A172 (cell line): ENCODE measurements at regions not wholly inside any gene's neighbourhood (a gene's known extent, or its start where the extent isn't known, plus 50 kb on each side); places are given as distances from the start of the nearest gene placed in this dataset.
"Not testable (repeated sequence)": the region's sequence is repeated elsewhere in the genome, so short reads cannot be mapped to it uniquely, and the experiment has no call there.

Experiments
- DNase-seq: peaks from one replicate; pipeline ENCODE4 v3.0.0-alpha.2; 2015; ENCODE audit warnings: low spot score

DNA sequence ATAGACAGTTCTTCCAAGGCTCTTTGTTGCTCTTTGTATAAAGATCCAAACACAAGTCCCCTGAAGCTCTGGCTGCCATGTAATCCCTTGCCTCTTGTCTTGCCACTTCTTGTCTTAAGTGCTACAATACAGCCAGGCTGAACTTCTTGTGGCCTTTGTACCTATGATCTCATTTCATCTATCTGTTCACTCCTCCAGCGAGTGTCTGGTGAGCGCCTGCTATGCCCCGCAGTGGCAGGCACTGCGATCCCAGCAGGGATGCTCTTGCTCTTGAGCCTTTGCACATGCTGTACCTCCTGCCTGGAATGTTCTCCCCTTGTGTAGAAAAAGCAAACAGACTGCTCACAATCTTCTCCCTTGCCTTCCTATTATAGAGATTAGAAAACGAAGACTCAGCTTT, 81.9 kb upstream of the ADPGK start:
- DNase-seq: no peak

DNA sequence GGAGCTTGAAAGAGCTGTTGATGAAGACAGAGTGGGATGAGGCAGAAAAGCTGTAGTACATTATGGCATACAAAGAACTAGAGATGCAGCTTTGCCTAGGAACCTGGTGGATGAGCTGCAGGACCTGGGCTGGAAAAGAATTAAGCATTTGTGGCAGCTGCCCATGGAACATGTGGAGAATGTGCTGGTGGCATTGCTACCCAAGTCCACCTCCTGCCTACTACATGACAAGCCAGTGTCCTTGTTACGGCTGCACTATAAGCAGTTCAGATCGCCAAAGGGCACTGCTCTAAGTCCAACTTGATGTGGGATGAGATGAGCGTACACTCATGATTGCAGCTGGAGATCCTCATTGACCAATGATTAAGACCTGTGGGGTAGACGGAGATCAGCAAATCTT, 81.1 kb upstream of the ADPGK start:
- no peak for DNase-seq

DNA sequence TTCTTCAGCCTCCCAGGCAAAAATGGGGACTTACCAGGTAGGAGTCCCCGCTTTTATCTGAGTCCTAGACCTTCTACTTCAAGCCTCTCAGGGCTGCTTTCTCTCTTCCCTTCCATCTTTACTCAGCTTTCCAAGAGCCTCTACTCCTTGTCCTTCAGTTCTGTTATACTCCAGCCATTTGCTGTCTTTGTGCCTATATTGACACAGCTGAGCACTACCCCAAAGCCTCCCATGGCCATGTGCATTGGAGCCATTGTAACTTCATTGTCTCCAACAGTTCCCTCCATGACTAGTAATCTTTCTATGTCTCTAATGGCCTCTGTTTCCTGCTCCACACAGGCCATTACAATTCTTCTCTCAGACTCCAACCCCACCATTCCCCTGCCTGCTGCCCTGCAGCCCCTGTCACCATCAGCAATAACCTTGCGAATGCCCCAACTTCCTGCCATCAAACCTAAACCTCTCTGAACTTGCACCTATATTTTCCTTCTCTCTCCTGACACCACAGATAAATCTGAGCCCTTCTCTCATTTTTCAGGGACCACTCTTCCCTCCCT, 77.9 kb upstream of the ADPGK start:
- DNase-seq: no peak

DNA sequence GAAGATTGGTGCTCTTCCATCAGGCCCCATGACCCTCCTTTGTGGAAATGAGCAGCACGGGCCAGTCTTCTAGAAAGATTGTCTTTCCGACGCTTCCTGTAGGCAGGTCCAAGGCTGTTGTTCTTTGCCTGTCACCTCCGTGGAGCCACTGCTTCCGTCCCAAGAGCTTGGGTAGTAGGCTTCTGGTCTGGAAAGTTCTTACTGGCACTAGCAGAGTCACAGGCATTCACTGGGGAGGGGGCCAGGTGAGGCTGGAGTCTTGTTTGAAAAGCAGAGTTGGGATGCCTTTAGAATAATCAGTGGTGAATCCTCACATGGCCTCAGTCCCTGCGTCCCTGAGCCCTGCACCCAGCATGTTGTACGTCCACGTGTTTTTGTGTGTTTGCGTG, 76.2 kb upstream of the ADPGK start:
- no peak for DNase-seq

DNA sequence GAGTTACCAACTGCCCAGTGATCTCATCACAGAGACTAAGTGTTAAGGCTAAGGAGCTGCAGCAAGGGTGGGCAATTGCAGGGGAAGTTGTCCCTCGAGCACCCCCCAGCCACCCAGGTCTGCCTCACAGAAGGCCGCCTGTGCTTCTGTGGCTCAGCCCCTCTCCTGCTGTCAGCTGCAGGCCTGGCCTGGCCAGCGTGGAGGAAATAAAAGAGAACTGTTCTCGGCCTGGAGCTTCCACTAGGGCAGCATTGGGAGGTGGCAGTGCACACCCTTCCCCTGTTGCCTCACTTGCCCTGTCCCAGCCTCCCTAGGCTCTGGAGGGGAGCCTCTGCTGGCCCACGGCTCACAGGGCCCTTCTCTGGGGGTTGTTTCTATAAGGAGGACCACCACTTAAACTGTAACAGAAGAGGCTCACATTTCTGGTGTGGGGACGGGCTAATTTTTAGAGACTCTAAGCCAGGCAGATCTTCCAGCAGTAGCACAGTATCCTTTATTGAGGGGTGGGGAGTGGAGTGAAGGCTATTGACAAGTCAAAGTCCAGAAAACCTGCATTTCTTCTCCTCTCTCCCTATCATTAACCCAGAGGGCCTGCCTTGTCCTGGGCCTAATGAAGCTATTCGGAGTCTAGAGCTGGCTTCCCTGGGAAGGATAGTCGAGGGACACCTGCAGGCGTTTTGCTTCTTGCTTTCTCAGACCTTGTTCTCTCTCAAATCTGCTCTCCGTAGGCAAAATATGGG, 75.6 kb upstream of the ADPGK start:
- no peak for DNase-seq

DNA sequence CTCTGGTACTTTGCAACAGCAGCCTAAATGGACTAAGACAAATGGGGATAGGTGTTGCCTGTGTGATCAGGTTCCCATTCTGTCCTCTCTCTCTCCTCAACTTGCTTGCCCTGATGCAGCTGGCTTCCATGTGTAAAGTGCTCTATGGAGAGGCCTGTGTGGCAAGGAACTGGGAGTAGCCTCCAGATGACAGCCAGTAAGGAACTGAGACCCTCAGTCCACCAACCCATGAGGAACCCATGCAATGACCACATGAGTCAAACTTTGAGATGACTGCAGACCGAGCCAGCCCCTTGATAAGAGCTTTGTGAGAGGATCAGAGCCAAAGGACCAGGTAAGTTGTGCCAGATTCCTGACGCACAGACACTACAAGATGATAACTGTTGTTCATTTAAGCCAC, 74.6 kb upstream of the ADPGK start:
- DNase-seq: no peak

DNA sequence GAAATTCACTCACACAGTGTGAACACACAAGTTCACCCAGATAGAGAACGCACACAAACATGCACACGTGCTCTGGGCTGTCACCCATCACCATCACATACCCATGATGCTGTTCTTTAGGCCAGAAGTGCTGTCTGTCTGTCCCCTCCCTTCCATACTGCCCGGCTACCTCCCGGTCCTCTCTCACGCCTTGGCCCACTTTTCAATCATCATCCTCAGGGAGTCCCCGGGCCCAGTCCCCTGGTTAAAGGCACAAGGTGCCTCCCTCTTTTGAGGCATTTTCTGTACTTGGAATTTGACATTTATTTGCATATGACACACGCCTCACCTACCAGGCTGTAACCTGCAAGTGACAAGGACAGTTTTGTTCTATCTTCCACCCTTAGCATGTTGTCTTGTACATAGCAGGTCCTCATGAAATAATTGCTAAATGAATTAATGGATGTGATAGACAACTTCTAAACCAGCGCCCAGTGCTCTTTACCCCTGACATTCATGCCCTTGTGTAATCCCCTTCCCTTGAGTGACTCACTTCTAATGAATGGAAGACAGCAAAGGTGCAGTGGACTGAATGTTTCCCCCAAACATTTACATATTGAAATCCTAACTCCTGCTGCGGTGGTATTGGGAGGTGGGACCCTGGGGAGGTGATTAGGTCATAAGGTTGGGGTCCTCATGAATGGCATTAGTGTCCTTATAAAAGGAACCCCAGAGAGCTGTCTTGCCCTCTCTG, 73.9 kb upstream of the ADPGK start:
- DNase-seq: no peak

DNA sequence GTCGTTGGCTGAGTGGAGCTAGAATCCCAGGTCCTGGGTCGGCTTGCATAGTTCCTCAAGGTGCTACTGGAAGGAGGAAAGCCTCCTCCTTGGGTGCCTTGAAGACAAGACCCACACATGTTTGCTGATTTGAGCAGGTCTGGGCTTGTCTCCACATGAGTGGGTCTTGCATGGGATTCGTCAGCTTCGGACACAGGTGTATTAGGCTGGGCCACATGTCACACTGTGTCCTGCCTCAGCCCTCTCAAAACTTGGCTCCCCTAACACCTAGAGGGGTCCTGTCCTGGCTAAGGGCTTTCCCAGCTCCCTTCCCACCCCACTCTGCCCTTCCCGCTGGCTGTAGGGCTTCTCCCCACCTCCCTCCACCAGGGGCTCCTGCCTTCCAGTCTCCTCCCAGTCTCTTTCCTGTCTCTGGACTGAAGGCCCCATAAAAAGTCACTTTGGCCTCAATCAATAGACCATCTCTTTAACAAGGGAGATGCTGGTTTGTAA, 73.0 kb upstream of the ADPGK start:
- no peak for DNase-seq

DNA sequence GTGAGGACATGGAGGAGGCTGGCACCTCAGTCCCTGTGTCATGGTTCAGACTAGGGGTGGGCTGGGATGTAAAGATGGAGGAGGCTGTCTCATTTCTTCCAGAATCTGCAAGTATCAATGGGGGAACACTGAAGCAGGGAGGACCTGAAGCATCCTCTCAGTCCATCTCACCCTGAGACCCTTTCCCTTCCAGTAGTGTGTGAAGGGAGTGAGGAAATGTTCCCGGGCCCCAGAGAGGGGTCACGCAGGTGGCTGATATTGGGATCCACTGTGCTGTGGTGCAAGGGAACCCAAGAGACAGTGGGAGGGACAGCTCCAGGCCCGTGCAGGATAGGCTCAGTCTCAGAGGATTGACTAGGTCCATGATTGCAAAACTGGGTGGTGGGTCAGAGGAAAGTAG, 72.2 kb upstream of the ADPGK start:
- DNase-seq: no peak

DNA sequence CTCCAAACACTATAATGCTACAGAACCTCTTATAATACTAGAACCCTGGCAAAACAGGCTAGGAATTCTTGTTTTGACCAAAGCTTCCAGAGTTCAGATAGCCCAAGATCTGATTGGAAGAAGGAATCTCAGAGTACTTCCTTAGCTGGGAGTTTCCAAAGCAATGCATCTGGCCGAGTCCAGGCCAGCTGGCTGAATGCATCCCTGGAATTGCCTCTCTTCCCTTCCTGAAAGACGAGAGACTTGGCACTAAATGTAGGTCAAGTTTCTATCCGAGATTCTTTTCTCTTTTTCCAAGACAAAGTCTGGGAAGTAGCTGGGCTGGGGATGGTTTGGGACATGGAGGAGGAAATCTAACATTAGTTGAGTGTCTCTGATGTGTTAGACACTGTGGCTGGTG, 68.7 kb upstream of the ADPGK start:
- no peak for DNase-seq

DNA sequence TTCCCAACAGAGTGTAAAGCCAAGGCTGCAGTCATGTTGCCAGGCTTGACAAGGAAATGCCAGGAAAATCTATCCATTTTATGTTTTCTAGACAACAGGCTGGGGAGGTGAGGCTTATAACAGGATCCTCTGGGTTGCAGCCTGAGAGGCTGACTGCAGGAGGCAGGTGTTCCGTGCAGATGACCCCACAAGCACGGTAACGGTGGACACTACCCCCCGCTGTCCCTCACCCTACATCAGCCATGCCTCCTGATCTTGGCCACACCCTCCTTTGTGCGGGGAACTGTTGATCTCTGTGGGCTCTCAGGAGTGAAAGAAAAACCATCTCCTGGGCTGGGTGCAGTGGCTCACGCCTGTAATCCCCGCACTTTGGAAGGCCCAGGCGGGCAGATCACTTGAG, 68.0 kb upstream of the ADPGK start:
- DNase-seq: no peak

DNA sequence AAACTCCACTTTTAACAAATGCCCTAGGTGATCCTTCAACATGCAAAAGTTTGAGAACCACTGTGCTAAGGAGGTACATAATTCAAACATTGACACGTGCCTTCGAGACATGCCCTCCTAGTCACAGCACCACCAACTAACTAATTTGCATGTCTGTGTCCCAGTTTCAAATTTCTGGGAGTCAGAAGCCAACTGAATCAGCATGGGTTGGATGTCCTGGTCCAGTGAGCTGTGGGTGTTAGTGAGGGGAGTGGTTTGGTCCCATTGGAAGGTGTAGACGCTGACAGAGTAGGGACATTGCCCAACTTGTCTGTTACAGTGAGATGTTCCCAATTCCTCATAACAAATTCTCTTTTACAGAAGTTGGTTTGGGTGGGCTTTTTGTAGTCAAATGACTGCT, 67.3 kb upstream of the ADPGK start:
- no peak for DNase-seq

DNA sequence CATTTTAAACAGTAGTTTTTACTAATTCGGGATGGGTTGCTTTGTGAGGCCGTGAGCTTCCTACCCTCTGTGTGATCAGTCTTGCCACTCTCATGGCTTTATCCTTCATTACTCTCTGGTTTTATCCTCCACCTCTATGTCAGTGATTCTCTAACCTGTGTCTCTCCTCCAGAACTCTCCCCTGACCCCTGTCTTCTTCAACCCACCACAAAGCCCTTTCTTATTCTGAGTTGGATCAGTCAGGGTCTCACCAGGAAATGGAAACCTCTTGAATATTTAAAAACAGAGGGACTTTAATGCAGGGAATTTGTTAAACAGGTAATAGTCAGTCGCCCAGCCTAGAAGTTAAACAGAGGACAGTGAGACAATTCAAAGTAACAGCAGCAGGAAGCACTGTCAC, 64.2 kb upstream of the ADPGK start:
- DNase-seq: no peak

DNA sequence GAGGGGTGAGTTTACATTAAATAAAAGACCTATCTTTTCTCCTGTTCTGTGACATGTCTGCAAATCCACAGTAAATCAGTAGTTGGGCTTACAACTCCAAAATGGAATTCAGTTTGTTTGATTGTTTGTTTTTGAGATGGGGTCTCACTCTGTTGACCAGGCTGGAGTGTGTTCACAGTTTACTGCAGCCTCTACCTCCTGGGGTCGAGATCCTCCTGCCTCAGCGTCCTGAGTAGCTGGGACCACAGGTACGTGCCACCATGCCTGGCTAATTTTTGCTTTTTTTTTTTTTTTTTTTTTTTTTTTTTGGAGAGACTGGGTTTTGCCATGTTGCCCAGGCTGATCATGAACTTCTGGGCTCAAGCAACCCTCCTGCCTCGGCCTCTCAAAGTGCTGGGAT, 63.5 kb upstream of the ADPGK start:
- DNase-seq: no peak

DNA sequence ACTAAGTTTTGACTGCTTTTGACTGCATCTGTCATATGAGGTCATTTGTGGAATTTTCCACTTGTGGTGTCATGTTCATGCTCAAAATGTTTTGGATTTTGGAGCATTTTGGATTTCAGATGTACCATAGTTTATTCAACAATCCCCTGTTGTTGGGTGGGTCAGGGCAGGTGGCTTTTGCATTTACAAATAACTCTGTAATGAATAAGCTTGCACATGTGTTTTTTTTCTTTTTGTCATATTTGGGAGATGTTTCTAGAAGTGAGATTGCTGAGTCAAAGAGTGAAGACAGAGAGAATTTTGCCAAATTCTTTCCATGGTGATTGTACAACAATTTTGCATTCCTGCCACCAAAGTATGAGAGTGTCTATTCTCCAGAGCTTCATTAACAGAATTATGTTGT, 62.4 kb upstream of the ADPGK start:
- no peak for DNase-seq

DNA sequence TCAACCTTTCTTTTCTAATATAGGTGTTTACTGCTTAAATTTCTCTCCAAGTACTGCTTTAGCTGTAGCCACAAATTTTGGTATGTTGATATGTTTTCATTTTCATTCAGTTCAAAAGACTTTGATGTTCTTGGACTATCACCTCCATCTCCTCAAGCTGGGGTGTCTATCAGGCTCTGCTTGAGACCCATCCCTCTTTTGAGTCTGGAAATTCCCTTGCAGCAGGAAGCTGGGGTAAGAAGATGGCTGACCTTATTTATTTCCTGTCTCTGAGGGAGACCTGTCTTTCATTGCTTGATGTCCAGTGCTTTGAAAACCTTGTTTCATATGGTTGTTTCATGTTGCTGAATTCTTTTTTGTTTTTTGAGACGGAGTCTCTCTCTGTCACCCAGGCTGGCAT, 60.5 kb upstream of the ADPGK start:
- DNase-seq: no peak

DNA sequence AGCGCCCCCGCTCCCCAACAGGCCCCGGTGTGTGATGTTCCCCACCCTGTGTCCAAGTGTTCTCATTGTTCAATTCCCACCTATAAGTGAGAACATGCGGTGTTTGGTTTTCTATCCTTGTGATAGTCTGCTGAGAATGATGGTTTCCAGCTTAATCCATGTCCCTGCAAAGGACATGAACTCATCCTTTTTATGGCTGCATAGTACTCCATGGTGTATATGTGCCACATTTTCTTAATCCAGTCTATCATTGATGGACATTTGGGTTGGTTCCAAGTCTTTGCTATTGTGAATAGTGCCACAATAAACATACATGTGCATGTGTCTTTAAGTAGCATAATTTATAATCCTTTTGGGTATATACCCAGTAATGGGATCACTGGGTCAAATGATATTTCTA, 59.8 kb upstream of the ADPGK start:
- not testable (repeated sequence) for DNase-seq

DNA sequence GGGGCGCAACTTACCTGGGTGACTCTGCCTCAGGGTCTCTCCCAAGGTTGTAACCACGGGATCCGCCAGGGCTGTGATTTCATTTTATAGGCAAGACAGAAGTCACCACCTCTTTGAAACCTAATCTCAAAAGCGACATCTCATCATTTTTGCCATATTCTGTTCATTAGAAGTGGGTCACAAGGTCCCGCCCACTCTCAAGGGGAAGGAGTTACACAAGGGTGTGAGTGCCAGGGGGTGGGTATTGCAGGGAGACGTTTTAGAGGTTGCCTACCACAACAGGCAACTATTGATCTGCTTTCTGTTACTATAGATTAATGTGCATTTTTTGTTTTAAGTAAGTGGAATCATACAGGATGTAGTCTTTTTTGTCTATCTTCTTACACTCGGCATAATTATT, 56.6 kb upstream of the ADPGK start:
- no peak for DNase-seq

DNA sequence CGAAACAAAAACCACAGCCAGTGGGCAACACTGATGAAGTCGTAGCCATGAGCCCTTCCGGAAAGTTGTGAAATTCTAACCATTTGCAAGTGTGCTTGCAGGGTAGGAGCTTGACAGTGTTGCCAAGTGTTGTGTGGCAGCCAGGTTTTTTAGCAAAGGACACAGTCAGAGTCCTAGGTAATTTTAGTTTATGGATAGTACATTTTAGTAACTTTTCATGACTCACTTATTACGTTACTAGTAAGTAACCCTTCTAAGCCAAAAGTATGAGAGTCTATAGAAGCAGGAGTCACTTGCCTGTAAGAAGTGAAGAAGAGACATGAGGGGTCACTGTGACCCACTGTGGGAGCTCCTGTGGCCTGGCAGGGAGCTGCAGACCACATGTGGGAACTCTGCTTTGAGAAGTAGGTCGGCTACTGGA, 54.8 kb upstream of the ADPGK start:
- no peak for DNase-seq

DNA sequence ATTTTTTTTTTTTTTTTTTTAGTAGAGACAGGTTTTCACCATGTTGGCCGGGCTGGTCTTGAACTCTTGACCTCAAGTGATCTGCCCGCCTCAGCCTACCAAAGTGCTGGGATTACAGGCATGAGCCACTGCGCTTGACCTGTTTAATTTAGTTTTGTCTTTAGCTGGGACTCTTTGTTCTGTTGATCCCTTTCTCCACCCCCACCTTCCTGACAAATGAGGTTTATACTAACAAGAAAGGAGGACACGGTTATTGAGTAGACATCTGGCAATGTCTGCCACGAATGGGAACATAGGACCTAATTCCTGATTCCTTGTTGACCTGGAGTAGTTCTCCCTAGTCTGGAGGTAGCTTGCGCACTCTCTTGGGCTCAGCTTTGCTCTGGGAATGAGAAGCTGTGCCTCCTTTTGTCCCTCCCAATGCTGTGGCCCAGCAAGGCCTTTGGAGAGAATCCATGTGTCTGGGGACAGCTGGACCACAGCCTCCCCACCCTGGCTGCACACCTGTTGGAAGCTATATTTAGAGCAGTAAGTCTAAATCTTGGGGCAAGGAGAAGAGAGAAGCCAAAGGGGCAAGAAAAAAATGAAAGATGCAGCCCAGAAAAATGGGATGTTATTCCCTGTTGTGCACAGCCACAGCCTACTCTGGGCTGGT, 53.2 kb upstream of the ADPGK start:
- no peak for DNase-seq

DNA sequence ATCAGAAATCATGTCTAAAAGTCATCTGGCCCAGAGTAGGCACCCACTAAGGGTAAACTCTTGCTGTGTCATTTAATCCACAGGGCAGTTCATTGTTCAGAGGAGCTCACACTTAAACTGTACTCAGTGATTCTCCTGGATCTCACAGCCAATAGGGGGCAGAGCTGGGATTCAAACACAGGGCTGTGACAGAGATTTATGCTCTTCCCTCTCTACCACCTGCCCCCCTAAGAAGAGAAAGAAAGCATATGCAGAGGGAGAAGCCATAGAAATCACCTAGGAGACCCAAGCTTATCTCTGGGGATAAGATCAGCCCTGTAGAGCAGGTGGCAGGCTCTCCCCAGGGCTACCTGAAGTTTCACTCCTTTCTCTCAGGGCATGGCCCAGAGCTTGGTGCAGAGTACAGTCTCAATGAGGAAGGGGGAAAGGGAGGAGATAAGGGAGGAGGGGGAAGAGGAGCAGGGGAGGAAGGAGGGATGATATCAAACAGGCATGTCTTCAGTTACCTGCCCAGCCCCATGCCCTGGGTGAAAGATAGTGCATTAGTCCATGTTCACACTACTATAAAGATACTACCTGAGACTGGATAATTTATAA, 51.8 kb upstream of the ADPGK start:
- DNase-seq: no peak

DNA sequence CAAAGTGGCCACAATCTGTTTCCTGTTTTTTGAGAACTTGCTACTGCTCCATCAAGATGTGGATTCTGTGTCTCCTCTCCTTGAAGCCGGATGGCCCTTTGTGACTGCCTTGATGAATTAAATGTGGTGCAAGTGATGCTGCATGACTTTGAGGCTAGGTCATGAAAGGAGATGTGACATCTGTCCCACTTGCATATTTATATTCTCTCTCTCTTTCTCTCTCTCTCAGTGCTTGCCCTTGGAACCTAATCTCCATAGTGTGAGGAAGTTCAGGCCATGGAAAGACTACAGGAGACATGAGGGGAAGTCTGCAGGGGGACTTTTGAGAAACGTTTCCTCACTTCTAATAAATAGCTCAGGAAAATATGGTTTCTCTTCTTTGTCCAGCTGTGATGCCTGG, 50.0 kb upstream of the ADPGK start:
- DNase-seq: no peak
